ENCODE measurements at regions not wholly inside any gene's neighbourhood (a gene's known extent, or its start where the extent isn't known, plus 50 kb on each side); places are given as distances from the start of the nearest gene placed in this dataset.

GRCh38 chr11:22510010-22510409, 115.6 kb downstream of the FANCF start:
- POLR2A ChIA-PET = interaction anchor here in 1 of 2 donors (0.8 kb wide), 1 partner anchor 34 kb away, joined by 3 read pairs; no protein-coding TSS in a partner anchor
- no peak for DNase-seq
- Mint-ChIP-seq H3K4me3 (no peak overlapping the region), H3K9me3 (no peaks in the 10 kb centered on the region), H3K4me1 (no peaks in the 10 kb centered on the region), H3K27ac (no peak overlapping the region), H3K27me3 (peaks cover 4 to 16% of the 10 kb centered on the region in 2 donors), H3K36me3 (no peaks in the 10 kb centered on the region)
- Histone ChIP-seq H3K4me3 (ENCODE audit: control insufficient read depth in 1 of 2, extremely low read depth in 1 of 2, low read length in 1 of 2) (no peak overlapping the region), H3K36me3 (ENCODE audit: control insufficient read depth in 2 of 2, extremely low read depth in 1 of 2, insufficient read depth in 1 of 2, low read length in 1 of 2) (no peaks in the 10 kb centered on the region), H3K27me3 (replicated peaks in 1 of 2; ENCODE audit: control insufficient read depth in 2 of 2, extremely low read depth in 1 of 2, insufficient read depth in 2 of 2, low read length in 1 of 2) (no peaks in the 10 kb centered on the region), H3K27ac (ENCODE audit: low read length) (no peak overlapping the region), H3K9me3 (no peaks in the 10 kb centered on the region), H3K4me1 (ENCODE audit: control insufficient read depth in 1 of 2, extremely low read depth in 1 of 2, insufficient read depth in 2 of 2, low read length in 2 of 2) (no peaks in the 10 kb centered on the region)
- no CpG with 5 or more reads among the region's 2 CpGs for WGBS (ENCODE audit: insufficient coverage)
- CTCF ChIA-PET = no interaction called here
- no peak for ATAC-seq (replicated peaks in 1 of 4)

GRCh38 chr11:22508665-22509064, 117.0 kb downstream of the FANCF start:
- no peaks in the 10 kb centered on the region for H3K9me3 Mint-ChIP-seq
- POLR2A ChIA-PET = no interaction called here
- Histone ChIP-seq H3K4me1 (ENCODE audit: control insufficient read depth in 1 of 2, extremely low read depth in 1 of 2, insufficient read depth in 2 of 2, low read length in 2 of 2) (no peaks in the 10 kb centered on the region), H3K36me3 (ENCODE audit: control insufficient read depth in 2 of 2, extremely low read depth in 1 of 2, insufficient read depth in 1 of 2, low read length in 1 of 2) (no peaks in the 10 kb centered on the region), H3K4me3 (ENCODE audit: control insufficient read depth in 1 of 2, extremely low read depth in 1 of 2, low read length in 1 of 2) (no peak overlapping the region), H3K27ac (ENCODE audit: low read length) (no peak overlapping the region), H3K9me3 (no peaks in the 10 kb centered on the region), H3K27me3 (replicated peaks in 1 of 2; ENCODE audit: control insufficient read depth in 2 of 2, extremely low read depth in 1 of 2, insufficient read depth in 2 of 2, low read length in 1 of 2) (no peaks in the 10 kb centered on the region)
- peaks cover 2 to 16% of the 10 kb centered on the region in 2 donors for H3K27me3 Mint-ChIP-seq
- H3K4me3 Mint-ChIP-seq = no peak overlapping the region
- no peaks in the 10 kb centered on the region for H3K4me1 Mint-ChIP-seq
- WGBS (ENCODE audit: insufficient coverage) = no CpG with 5 or more reads among the region's 2 CpGs
- no peaks in the 10 kb centered on the region for H3K36me3 Mint-ChIP-seq
- H3K27ac Mint-ChIP-seq = no peak overlapping the region
- ATAC-seq (replicated peaks in 1 of 4) = no peak
- CTCF ChIA-PET = no interaction called here
- DNase-seq = no peak

GRCh38 chr11:22497474-22497873, 128.1 kb downstream of the FANCF start:
- Mint-ChIP-seq H3K9me3 (no peaks in the 10 kb centered on the region), H3K27ac (no peak overlapping the region), H3K4me3 (no peak overlapping the region), H3K4me1 (no peaks in the 10 kb centered on the region), H3K27me3 (peaks cover 0 to 10% of the 10 kb centered on the region in 2 donors), H3K36me3 (no peaks in the 10 kb centered on the region)
- Histone ChIP-seq H3K36me3 (ENCODE audit: control insufficient read depth in 2 of 2, extremely low read depth in 1 of 2, insufficient read depth in 1 of 2, low read length in 1 of 2) (no peaks in the 10 kb centered on the region), H3K4me1 (ENCODE audit: control insufficient read depth in 1 of 2, extremely low read depth in 1 of 2, insufficient read depth in 2 of 2, low read length in 2 of 2) (no peaks in the 10 kb centered on the region), H3K27ac (ENCODE audit: low read length) (no peak overlapping the region), H3K27me3 (replicated peaks in 1 of 2; ENCODE audit: control insufficient read depth in 2 of 2, extremely low read depth in 1 of 2, insufficient read depth in 2 of 2, low read length in 1 of 2) (no peaks in the 10 kb centered on the region), H3K9me3 (no peaks in the 10 kb centered on the region), H3K4me3 (ENCODE audit: control insufficient read depth in 1 of 2, extremely low read depth in 1 of 2, low read length in 1 of 2) (no peak overlapping the region)
- WGBS (ENCODE audit: insufficient coverage) = no CpG with 5 or more reads among the region's 3 CpGs
- CTCF ChIA-PET = no interaction called here
- DNase-seq (no peak), ATAC-seq (replicated peaks in 1 of 4) (no peak)
- POLR2A ChIA-PET = no interaction called here

DNA sequence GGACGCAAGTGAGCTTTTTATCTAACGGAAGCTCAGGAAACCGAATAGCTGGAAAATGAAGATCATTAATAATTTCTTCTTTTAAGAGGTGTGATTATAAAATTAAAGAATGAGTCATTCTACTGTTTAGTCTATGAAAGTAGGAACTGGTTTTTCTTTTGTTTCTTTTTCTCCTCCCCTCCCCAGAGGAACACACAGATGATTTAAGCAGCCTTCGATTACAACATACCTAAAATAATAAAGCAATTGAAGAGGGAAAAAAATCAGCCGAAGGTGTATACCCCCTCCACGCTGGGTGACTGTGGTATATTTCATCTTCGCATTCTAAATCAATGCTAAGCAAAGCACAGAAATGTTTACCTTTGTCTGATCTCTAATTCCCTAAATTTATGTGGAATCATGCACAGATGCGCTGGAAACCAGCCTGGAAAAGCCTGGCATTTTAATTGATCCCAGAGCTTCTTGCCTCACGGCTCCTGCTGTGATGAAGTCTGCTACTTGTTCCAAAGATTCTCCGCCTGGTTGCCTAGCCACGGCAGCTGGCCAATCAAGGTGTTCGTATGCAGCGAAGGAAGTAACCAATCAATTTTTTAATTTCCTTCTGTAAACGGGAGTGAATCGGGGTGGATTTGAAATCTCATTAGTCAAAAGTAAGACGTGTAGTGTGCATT, 133.9 kb downstream of the FANCF start:
- peaks cover 2 to 9% of the 10 kb centered on the region in 2 donors for H3K27me3 Mint-ChIP-seq
- H3K9me3 Mint-ChIP-seq = no peaks in the 10 kb centered on the region
- no peaks in the 10 kb centered on the region for H3K4me1 Mint-ChIP-seq
- WGBS (ENCODE audit: insufficient coverage) = 86% methylated on average over 5 of the region's 16 CpGs
- ATAC-seq (replicated peaks in 1 of 4) (no peak), DNase-seq (no peak)
- no peaks in the 10 kb centered on the region for H3K36me3 ChIP-seq (ENCODE audit: control insufficient read depth in 2 of 2, extremely low read depth in 1 of 2, insufficient read depth in 1 of 2, low read length in 1 of 2)
- no peaks in the 10 kb centered on the region for H3K9me3 ChIP-seq
- no peak overlapping the region for H3K27ac ChIP-seq (ENCODE audit: low read length)
- H3K4me3 ChIP-seq (ENCODE audit: control insufficient read depth in 1 of 2, extremely low read depth in 1 of 2, low read length in 1 of 2) = no peak overlapping the region
- no peak overlapping the region for H3K4me3 Mint-ChIP-seq
- POLR2A ChIA-PET = interaction anchor here in 1 of 2 donors (0.7 kb wide), 1 partner anchor 11 kb away, joined by 4 read pairs; no protein-coding TSS in a partner anchor
- CTCF ChIA-PET = interaction anchor here in 1 of 2 donors (0.7 kb wide), 1 partner anchor 269 kb away, joined by 6 read pairs; no protein-coding TSS in a partner anchor
- no peaks in the 10 kb centered on the region for H3K4me1 ChIP-seq (ENCODE audit: control insufficient read depth in 1 of 2, extremely low read depth in 1 of 2, insufficient read depth in 2 of 2, low read length in 2 of 2)
- no peaks in the 10 kb centered on the region for H3K27me3 ChIP-seq (replicated peaks in 1 of 2; ENCODE audit: control insufficient read depth in 2 of 2, extremely low read depth in 1 of 2, insufficient read depth in 2 of 2, low read length in 1 of 2)
- no peak overlapping the region for H3K27ac Mint-ChIP-seq
- H3K36me3 Mint-ChIP-seq = no peaks in the 10 kb centered on the region

- Mint-ChIP-seq H3K36me3 (no peaks in the 10 kb centered on the region), H3K4me1 (no peaks in the 10 kb centered on the region), H3K27ac (no peak overlapping the region), H3K27me3 (peaks cover 2 to 11% of the 10 kb centered on the region in 2 donors), H3K9me3 (no peaks in the 10 kb centered on the region), H3K4me3 (no peak overlapping the region)
- Histone ChIP-seq H3K4me3 (ENCODE audit: control insufficient read depth in 1 of 2, extremely low read depth in 1 of 2, low read length in 1 of 2) (no peak overlapping the region), H3K9me3 (no peaks in the 10 kb centered on the region), H3K27me3 (replicated peaks in 1 of 2; ENCODE audit: control insufficient read depth in 2 of 2, extremely low read depth in 1 of 2, insufficient read depth in 2 of 2, low read length in 1 of 2) (no peaks in the 10 kb centered on the region), H3K36me3 (ENCODE audit: control insufficient read depth in 2 of 2, extremely low read depth in 1 of 2, insufficient read depth in 1 of 2, low read length in 1 of 2) (no peaks in the 10 kb centered on the region), H3K27ac (ENCODE audit: low read length) (no peak overlapping the region), H3K4me1 (ENCODE audit: control insufficient read depth in 1 of 2, extremely low read depth in 1 of 2, insufficient read depth in 2 of 2, low read length in 2 of 2) (no peaks in the 10 kb centered on the region)
- ChIA-PET CTCF (no interaction called here), POLR2A (interaction anchor here in 1 of 2 donors (0.6 kb wide), 1 partner anchor 11 kb away, joined by 4 read pairs; no protein-coding TSS in a partner anchor)
- no peak for DNase-seq
- no peak for ATAC-seq (replicated peaks in 1 of 4)
- 0% methylated on average over 1 of the region's 4 CpGs for WGBS (ENCODE audit: insufficient coverage)
Observed at GRCh38 chr11:22479971-22480720, 142.0 kb downstream of the SLC17A6 start.

DNA sequence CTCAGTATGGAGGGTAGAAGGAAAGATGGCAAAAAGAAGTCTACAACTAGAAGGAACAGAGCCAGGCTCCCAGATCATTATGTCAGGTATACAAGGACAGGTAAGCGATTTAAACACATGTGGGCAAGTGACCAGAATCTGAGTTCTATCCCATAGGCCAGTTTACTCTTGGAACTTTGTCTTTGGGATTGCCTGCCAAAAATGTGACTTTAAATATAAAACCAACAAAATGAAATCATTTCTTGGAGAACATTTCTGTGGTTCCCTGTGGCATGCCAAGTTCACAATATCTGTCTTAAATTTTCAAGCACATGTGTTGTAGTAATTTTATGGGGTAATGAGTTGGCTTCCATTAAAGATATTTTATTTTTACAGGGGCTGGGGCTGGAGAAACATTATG, 141.0 kb downstream of the SLC17A6 start:
- ATAC-seq (replicated peaks in 1 of 4) (no peak), DNase-seq (no peak)
- POLR2A ChIA-PET = no interaction called here
- 78% methylated on average over 1 of the region's 1 CpG for WGBS (ENCODE audit: insufficient coverage)
- Histone ChIP-seq H3K36me3 (ENCODE audit: control insufficient read depth in 2 of 2, extremely low read depth in 1 of 2, insufficient read depth in 1 of 2, low read length in 1 of 2) (no peaks in the 10 kb centered on the region), H3K27me3 (replicated peaks in 1 of 2; ENCODE audit: control insufficient read depth in 2 of 2, extremely low read depth in 1 of 2, insufficient read depth in 2 of 2, low read length in 1 of 2) (no peaks in the 10 kb centered on the region), H3K27ac (ENCODE audit: low read length) (no peak overlapping the region), H3K4me1 (ENCODE audit: control insufficient read depth in 1 of 2, extremely low read depth in 1 of 2, insufficient read depth in 2 of 2, low read length in 2 of 2) (no peaks in the 10 kb centered on the region), H3K4me3 (ENCODE audit: control insufficient read depth in 1 of 2, extremely low read depth in 1 of 2, low read length in 1 of 2) (no peak overlapping the region), H3K9me3 (no peaks in the 10 kb centered on the region)
- Mint-ChIP-seq H3K27ac (no peak overlapping the region), H3K4me1 (no peaks in the 10 kb centered on the region), H3K27me3 (peaks cover 2 to 11% of the 10 kb centered on the region in 2 donors), H3K9me3 (no peaks in the 10 kb centered on the region), H3K4me3 (no peak overlapping the region), H3K36me3 (no peaks in the 10 kb centered on the region)
- CTCF ChIA-PET = interaction anchor here in 1 of 2 donors (1.1 kb wide), 1 partner anchor 11 kb away, joined by 8 read pairs; no protein-coding TSS in a partner anchor

All from T-cell (primary cell).